Sigmoid colon (tissue), 4 donors: ENCODE measurements at regions not wholly inside any gene's neighbourhood (a gene's known extent, or its start where the extent isn't known, plus 50 kb on each side); places are given as distances from the start of the nearest gene placed in this dataset.

Experiments
- EP300 ChIP-seq, 4 donors: sonication (generic); formaldehyde crosslinking; IDR thresholded peaks; one replicate each; pipeline ENCODE4 v1.6.1; 2017; ENCODE audit warnings: antibody characterized with exemption in 4 of 4
- POLR2A ChIP-seq, 2 donors: fragments of 450-650 bp; IDR thresholded peaks; one replicate each; pipeline ENCODE4 v1.6.1; 2016; ENCODE audit warnings: antibody characterized with exemption in 2 of 2, mild to moderate bottlenecking in 2 of 2, moderate library complexity in 2 of 2
- POLR2AphosphoS5 ChIP-seq, 4 donors: sonication (generic); formaldehyde crosslinking; IDR thresholded peaks; one replicate each; pipeline ENCODE4 v1.6.1; 2017; ENCODE audit warnings: antibody characterized with exemption in 4 of 4
- TF ChIP-seq, protein P1 (sequence below), 4 experiments: fragments of 450-650 bp in 3 of 4; fragments of 200-600 bp in 1 of 4; IDR thresholded peaks; one replicate each; pipeline ENCODE4 v1.5.1; 2016 to 2019; ENCODE audit warnings: antibody characterized with exemption in 4 of 4, mild to moderate bottlenecking in 3 of 4, moderate library complexity in 2 of 4

DNA sequence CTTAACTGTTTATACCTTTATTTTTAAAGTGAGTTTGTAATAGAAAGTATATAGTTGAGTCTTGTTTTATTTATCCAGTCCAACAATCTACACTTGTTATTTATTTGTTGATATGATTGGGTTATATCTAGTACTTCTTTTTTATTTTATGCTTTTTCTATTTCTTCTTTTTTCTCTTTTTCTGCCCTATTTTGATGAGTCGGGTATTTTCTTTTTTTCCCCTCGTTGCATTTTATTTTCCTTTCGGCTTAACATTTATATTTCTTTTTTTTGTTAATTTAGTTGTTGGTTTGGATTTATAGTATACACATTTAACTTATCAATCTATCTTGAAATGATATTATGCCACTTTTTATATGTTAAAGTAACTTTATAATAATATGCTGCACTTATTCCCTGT is 111.7 kb upstream of the IZUMO3 start:
- TF ChIP-seq POLR2AphosphoS5 (IDR thresholded peaks at IDR 0.05) (no peak), EP300 (IDR thresholded peaks at IDR 0.05) (no peak), POLR2A (IDR thresholded peaks at IDR 0.05) (no peak)
- TF ChIP-seq, protein P1, sequence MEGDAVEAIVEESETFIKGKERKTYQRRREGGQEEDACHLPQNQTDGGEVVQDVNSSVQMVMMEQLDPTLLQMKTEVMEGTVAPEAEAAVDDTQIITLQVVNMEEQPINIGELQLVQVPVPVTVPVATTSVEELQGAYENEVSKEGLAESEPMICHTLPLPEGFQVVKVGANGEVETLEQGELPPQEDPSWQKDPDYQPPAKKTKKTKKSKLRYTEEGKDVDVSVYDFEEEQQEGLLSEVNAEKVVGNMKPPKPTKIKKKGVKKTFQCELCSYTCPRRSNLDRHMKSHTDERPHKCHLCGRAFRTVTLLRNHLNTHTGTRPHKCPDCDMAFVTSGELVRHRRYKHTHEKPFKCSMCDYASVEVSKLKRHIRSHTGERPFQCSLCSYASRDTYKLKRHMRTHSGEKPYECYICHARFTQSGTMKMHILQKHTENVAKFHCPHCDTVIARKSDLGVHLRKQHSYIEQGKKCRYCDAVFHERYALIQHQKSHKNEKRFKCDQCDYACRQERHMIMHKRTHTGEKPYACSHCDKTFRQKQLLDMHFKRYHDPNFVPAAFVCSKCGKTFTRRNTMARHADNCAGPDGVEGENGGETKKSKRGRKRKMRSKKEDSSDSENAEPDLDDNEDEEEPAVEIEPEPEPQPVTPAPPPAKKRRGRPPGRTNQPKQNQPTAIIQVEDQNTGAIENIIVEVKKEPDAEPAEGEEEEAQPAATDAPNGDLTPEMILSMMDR (IDR thresholded peaks at IDR 0.05), result no peak
